Breast epithelium (tissue), 3 donors: ENCODE measurements at regions not wholly inside any gene's neighbourhood (a gene's known extent, or its start where the extent isn't known, plus 50 kb on each side); places are given as distances from the start of the nearest gene placed in this dataset.

Experiments
- CTCF ChIP-seq, 3 donors: fragments of 450-650 bp; IDR thresholded peaks; one replicate each; pipeline ENCODE4 v1.5.1; 2016 to 2017; ENCODE audit warnings: antibody characterized with exemption in 3 of 3, mild to moderate bottlenecking in 3 of 3, moderate library complexity in 3 of 3
- POLR2A ChIP-seq: fragments of 450-650 bp; IDR thresholded peaks from one replicate; pipeline ENCODE4 v1.6.1; 2016; ENCODE audit warnings: antibody characterized with exemption, mild to moderate bottlenecking, moderate library complexity

- no peak for TF ChIP-seq CTCF (IDR thresholded peaks at IDR 0.05)
- TF ChIP-seq POLR2A, result no peak
These were observed 1005.7 kb upstream of the NCAM2 start for GRCh38 chr21:19992540-19992939.
